HG03342 (cell line): ENCODE measurements at regions not wholly inside any gene's neighbourhood (a gene's known extent, or its start where the extent isn't known, plus 50 kb on each side); places are given as distances from the start of the nearest gene placed in this dataset.

ENCODE experiments used
- ATAC-seq: cut with Tn5 transposase; IDR thresholded peaks from one replicate; pipeline ENCODE4 v1.9.1; 2021; ENCODE audit warnings: mild to moderate bottlenecking, moderate library complexity; ENCODE audit not compliant: unreplicated experiment

GRCh38 chr2:67945940-67946339 lies 116.9 kb downstream of the C1D start:
- ATAC-seq, result no peak

GRCh38 chr2:67948057-67948456 lies 114.7 kb downstream of the C1D start:
- ATAC-seq, result no peak

GRCh38 chr2:67948506-67948905 lies 114.3 kb downstream of the C1D start:
- ATAC-seq, result no peak

GRCh38 chr2:67950018-67950417 lies 112.8 kb downstream of the C1D start:
- ATAC-seq, result no peak

GRCh38 chr2:67950919-67951318 lies 111.9 kb downstream of the C1D start:
- no peak for ATAC-seq

GRCh38 chr2:67952066-67952465 lies 110.7 kb downstream of the C1D start:
- ATAC-seq, result peak; percentile 72

GRCh38 chr2:67954093-67954748 lies 108.6 kb downstream of the C1D start:
- no peak for ATAC-seq

GRCh38 chr2:67955748-67956603 lies 106.8 kb downstream of the C1D start:
- ATAC-seq, result no peak

- no peak for ATAC-seq
These were observed 97.6 kb downstream of the C1D start for GRCh38 chr2:67965246-67965645.

- no peak for ATAC-seq
These were observed 92.7 kb downstream of the C1D start for GRCh38 chr2:67970071-67970470.

- ATAC-seq, result no peak
These were observed 92.3 kb downstream of the C1D start for GRCh38 chr2:67970542-67970941.

- no peak for ATAC-seq
These were observed 88.0 kb downstream of the C1D start for GRCh38 chr2:67974559-67975430.

GRCh38 chr2:67977464-67977863 lies 85.3 kb downstream of the C1D start:
- no peak for ATAC-seq

GRCh38 chr2:67982956-67983355 lies 79.8 kb downstream of the C1D start:
- no peak for ATAC-seq

GRCh38 chr2:67984600-67984999 lies 78.2 kb downstream of the C1D start:
- ATAC-seq, result no peak

- ATAC-seq, result no peak
These were observed 77.2 kb downstream of the C1D start for GRCh38 chr2:67985586-67985985.

GRCh38 chr2:67986258-67986657 lies 76.5 kb downstream of the C1D start:
- no peak for ATAC-seq
